PC-3 (cell line): ENCODE measurements at regions not wholly inside any gene's neighbourhood (a gene's known extent, or its start where the extent isn't known, plus 50 kb on each side); places are given as distances from the start of the nearest gene placed in this dataset.

Experiments used
- ATAC-seq: fragments of 200-7000 bp; cut with Tn5 transposase; 2 replicates; pipeline ENCODE4 v1.9.1; 2020; ENCODE audit warnings: mild to moderate bottlenecking, moderate library complexity
- BruUV-seq: library from RNA; stranded (reverse); fragments of 400-500 nt; replicated peaks from 2 replicates; lab custom pipeline; 2021; lab: Mats Ljungman, UMichigan
- CTCF ChIA-PET: fragments of 300-600 bp; sonication (Branson Sonifier 250); formaldehyde crosslinking; loops from one replicate; lab custom pipeline; 2022; ENCODE audit warnings: antibody characterized with exemption; lab: Charles Lee
- POLR2A ChIA-PET: fragments of 300-600 bp; sonication (Branson Sonifier 250); formaldehyde crosslinking; loops from one replicate; lab custom pipeline; 2022; ENCODE audit warnings: antibody characterized with exemption; ENCODE audit not compliant: unreplicated experiment; lab: Charles Lee
- DNase-seq: peaks from one replicate; pipeline ENCODE4 v3.0.0-alpha.2; 2015
- H2AFZ ChIP-seq: fragments of 300-600 bp; sonication (generic); 2 replicates; pipeline ENCODE4 v1.6.0; 2016; ENCODE audit warnings: antibody characterized with exemption, low read length
- H3F3A ChIP-seq: fragments of 300-600 bp; sonication (generic); one replicate; pipeline ENCODE4 v1.6.0; 2017; ENCODE audit warnings: antibody characterized with exemption, low read length, control low read depth, mild to moderate bottlenecking; ENCODE audit not compliant: unreplicated experiment
- H3K27ac ChIP-seq: fragments of 300-600 bp; sonication (generic); 2 replicates; pipeline ENCODE4 v1.5.1; 2016; ENCODE audit warnings: mild to moderate bottlenecking, low read length
- H3K27me3 ChIP-seq: fragments of 300-600 bp; sonication (generic); 2 replicates; pipeline ENCODE4 v1.6.1; 2016; ENCODE audit warnings: low read length, mixed read lengths
- H3K36me3 ChIP-seq: fragments of 300-600 bp; sonication (generic); 2 replicates; pipeline ENCODE4 v1.6.1; 2016; ENCODE audit warnings: low read depth, mixed run types, low read length, mixed read lengths
- H3K4me1 ChIP-seq: fragments of 300-600 bp; sonication (generic); 2 replicates; pipeline ENCODE4 v1.5.1; 2016; ENCODE audit warnings: low read length; ENCODE audit not compliant: insufficient read depth
- H3K4me2 ChIP-seq: fragments of 300-600 bp; sonication (generic); 2 replicates; pipeline ENCODE4 v1.6.0; 2016; ENCODE audit warnings: low read length
- H3K4me3 ChIP-seq: fragments of 300-600 bp; sonication (generic); 2 replicates; pipeline ENCODE4 v1.5.1; 2016; ENCODE audit warnings: mild to moderate bottlenecking, low read length, mixed read lengths
- H3K79me2 ChIP-seq: fragments of 300-600 bp; sonication (generic); 2 replicates; pipeline ENCODE4 v1.6.1; 2017; ENCODE audit warnings: low read length, mixed read lengths
- H3K9ac ChIP-seq: fragments of 300-600 bp; sonication (generic); 2 replicates; pipeline ENCODE4 v1.6.0; 2016; ENCODE audit warnings: mild to moderate bottlenecking, low read length
- H3K9me2 ChIP-seq: fragments of 300-600 bp; sonication (generic); replicated peaks from 2 replicates; pipeline ENCODE4 v1.6.1; 2016; ENCODE audit warnings: mixed run types, low read length, mixed read lengths
- H3K9me3 ChIP-seq: fragments of 300-600 bp; sonication (generic); 2 replicates; pipeline ENCODE4 v1.6.1; 2016; ENCODE audit warnings: low read length, mixed read lengths
- H4K20me1 ChIP-seq: fragments of 300-600 bp; sonication (generic); 2 replicates; pipeline ENCODE4 v1.6.1; 2016; ENCODE audit warnings: low read length, mixed read lengths
- EZH2 ChIP-seq: fragments of 300-600 bp; sonication (generic); IDR thresholded peaks from one replicate; pipeline ENCODE4 v1.6.1; 2017; ENCODE audit warnings: antibody characterized with exemption, mild to moderate bottlenecking, low read length; ENCODE audit not compliant: unreplicated experiment
- EZH2phosphoT487 ChIP-seq: fragments of 300-600 bp; sonication (generic); IDR thresholded peaks from 2 replicates; pipeline ENCODE4 v1.6.1; 2018; ENCODE audit warnings: mild to moderate bottlenecking, antibody characterized with exemption, low read length, borderline replicate concordance
- intact Hi-C: fragments of 100-400 bp; cut with micrococcal nuclease; formaldehyde crosslinking; loops from 2 replicates; pipeline ENCODE4 v1.9.0; 2023
- TF ChIP-seq, protein P1 (sequence below): fragments of 300-600 bp; sonication (generic); conservative IDR thresholded peaks from 2 replicates; pipeline ENCODE4 v1.5.1; 2017; ENCODE audit warnings: antibody characterized with exemption, low read depth, mild to moderate bottlenecking, low read length

DNA sequence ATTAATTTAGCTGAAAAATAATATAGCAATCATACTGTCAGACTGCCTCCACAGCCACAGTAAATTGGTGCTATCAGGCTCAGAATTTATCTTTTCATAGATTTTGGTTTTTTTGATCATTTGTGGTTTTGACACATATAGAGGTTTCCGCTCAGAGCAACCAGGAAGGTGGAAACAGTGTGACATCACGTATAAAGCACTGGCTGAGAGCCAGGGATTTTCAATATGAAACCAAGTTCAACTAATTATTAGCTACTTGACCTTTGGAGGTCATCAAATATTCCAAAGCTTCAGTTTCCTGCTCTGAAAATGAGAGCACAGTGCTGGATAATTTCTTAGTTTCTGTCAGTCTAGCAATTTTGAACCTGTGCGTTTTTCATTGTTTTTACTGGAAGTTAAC is 433.8 kb upstream of the SUCLG2 start:
- H3K27ac ChIP-seq = no peak overlapping the region
- ATAC-seq = no peak
- ChIA-PET CTCF (no interaction called here), POLR2A (no interaction called here)
- no peaks in the 10 kb centered on the region for H3K27me3 ChIP-seq
- intact Hi-C loops = no loop called here
- H3K36me3 ChIP-seq = no peaks in the 10 kb centered on the region
- H3K4me1 ChIP-seq = no peaks in the 10 kb centered on the region
- no TSS peak for BruUV-seq
- H3K9ac ChIP-seq = no peak overlapping the region
- no peaks in the 10 kb centered on the region for H3K9me3 ChIP-seq
- H3K79me2 ChIP-seq = no peaks in the 10 kb centered on the region
- no peak overlapping the region for H2AFZ ChIP-seq
- no peak for TF ChIP-seq EZH2phosphoT487
- TF ChIP-seq EZH2 = no peak
- TF ChIP-seq, protein P1, sequence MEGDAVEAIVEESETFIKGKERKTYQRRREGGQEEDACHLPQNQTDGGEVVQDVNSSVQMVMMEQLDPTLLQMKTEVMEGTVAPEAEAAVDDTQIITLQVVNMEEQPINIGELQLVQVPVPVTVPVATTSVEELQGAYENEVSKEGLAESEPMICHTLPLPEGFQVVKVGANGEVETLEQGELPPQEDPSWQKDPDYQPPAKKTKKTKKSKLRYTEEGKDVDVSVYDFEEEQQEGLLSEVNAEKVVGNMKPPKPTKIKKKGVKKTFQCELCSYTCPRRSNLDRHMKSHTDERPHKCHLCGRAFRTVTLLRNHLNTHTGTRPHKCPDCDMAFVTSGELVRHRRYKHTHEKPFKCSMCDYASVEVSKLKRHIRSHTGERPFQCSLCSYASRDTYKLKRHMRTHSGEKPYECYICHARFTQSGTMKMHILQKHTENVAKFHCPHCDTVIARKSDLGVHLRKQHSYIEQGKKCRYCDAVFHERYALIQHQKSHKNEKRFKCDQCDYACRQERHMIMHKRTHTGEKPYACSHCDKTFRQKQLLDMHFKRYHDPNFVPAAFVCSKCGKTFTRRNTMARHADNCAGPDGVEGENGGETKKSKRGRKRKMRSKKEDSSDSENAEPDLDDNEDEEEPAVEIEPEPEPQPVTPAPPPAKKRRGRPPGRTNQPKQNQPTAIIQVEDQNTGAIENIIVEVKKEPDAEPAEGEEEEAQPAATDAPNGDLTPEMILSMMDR = no peak
- H4K20me1 ChIP-seq = no peaks in the 10 kb centered on the region
- no peaks in the 10 kb centered on the region for H3F3A ChIP-seq
- DNase-seq = no peak
- no peak overlapping the region for H3K4me2 ChIP-seq
- no peak overlapping the region for H3K4me3 ChIP-seq
- no peaks in the 10 kb centered on the region for H3K9me2 ChIP-seq

DNA sequence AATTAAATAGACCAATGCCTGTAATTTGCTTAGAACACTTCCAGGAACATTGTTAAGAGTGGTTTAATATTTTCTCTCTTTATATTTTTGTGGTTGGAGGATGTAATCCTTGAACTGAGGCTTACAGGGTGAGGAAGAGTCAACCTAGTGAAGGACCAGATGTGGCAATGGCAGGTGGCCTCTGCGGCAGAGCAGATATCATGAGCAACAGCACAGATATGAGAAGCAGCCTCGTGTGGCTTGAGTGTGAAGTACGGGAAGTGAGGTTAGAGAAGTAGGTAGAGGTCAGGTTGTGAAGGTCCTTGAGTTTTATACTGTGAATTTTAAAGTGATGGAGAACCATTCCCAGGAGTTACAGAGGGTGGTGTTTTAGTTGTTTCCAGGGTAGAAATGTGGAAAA is 417.6 kb upstream of the SUCLG2 start:
- POLR2A ChIA-PET = no interaction called here

DNA sequence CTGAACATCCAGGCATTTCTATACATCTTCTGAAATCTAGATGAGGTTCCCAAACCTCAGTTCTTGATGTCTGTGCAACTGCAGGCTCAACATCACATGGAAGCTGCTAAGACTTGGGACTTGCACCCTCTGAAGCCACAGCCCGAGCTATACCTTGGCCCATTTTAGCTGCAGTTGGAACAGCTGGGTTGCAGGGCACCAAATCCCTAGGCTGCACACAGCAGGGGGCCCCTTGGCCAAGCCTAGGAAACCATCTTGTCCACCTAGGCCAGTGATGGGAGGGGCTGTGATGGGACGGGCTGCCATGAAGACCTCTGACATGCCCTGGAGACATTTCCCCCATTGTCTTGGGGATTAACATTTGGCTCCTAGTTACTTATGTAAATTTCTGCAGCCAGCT is 415.8 kb upstream of the SUCLG2 start:
- Histone ChIP-seq H3K79me2 (no peaks in the 10 kb centered on the region), H3F3A (no peaks in the 10 kb centered on the region), H4K20me1 (no peaks in the 10 kb centered on the region), H2AFZ (no peak overlapping the region), H3K36me3 (no peaks in the 10 kb centered on the region), H3K4me3 (no peak overlapping the region), H3K9ac (no peak overlapping the region), H3K27ac (no peak overlapping the region), H3K9me3 (no peaks in the 10 kb centered on the region), H3K27me3 (no peaks in the 10 kb centered on the region), H3K4me1 (no peaks in the 10 kb centered on the region), H3K9me2 (no peaks in the 10 kb centered on the region), H3K4me2 (no peak overlapping the region)
- intact Hi-C loops = no loop called here
- no TSS peak for BruUV-seq
- POLR2A ChIA-PET = no interaction called here
- TF ChIP-seq, protein P1 = no peak
- TF ChIP-seq EZH2 = no peak
- no peak for TF ChIP-seq EZH2phosphoT487
- DNase-seq = no peak
- ATAC-seq = no peak
- CTCF ChIA-PET = no interaction called here

More for the DNA sequence above, 417.6 kb upstream of the SUCLG2 start:
- no peaks in the 10 kb centered on the region for H3K9me3 ChIP-seq
- intact Hi-C loops = no loop called here
- CTCF ChIA-PET = no interaction called here
- H3F3A ChIP-seq = no peaks in the 10 kb centered on the region
- H3K9ac ChIP-seq = no peak overlapping the region
- H3K4me2 ChIP-seq = no peak overlapping the region
- ATAC-seq = no peak
- no peak for DNase-seq
- H3K79me2 ChIP-seq = no peaks in the 10 kb centered on the region
- no peaks in the 10 kb centered on the region for H4K20me1 ChIP-seq
- BruUV-seq = no TSS peak
- no peak overlapping the region for H3K27ac ChIP-seq
- TF ChIP-seq, protein P1 = no peak
- H3K9me2 ChIP-seq = no peaks in the 10 kb centered on the region
- no peak overlapping the region for H2AFZ ChIP-seq
- H3K36me3 ChIP-seq = no peaks in the 10 kb centered on the region
- no peaks in the 10 kb centered on the region for H3K27me3 ChIP-seq
- H3K4me3 ChIP-seq = no peak overlapping the region
- H3K4me1 ChIP-seq = no peaks in the 10 kb centered on the region
